ENCODE measurements at regions not wholly inside any gene's neighbourhood (a gene's known extent, or its start where the extent isn't known, plus 50 kb on each side); places are given as distances from the start of the nearest gene placed in this dataset.
A peak's percentile ranks its signal among the peaks of the same experiment; 100 is the strongest.

- no peak overlapping the region for H3K9ac ChIP-seq (ENCODE audit: insufficient read depth, low read length)
- H3K4me1 ChIP-seq (ENCODE audit: control insufficient read depth, extremely low read depth, insufficient read depth, low read length), result peaks cover 2% of the 10 kb centered on the region
- no peaks in the 10 kb centered on the region for H3K9me3 ChIP-seq (ENCODE audit: control insufficient read depth, insufficient read depth, low read depth, low read length)
- no peaks in the 10 kb centered on the region for H3K27me3 ChIP-seq (ENCODE audit: control insufficient read depth, insufficient read depth, low read length)
- H3K4me3 ChIP-seq (replicated peaks in 1 of 4; ENCODE audit: control extremely low read depth in 1 of 4, insufficient read depth in 1 of 4, low read depth in 3 of 4, low read length in 4 of 4), result no peak overlapping the region
- H3K4me2 ChIP-seq (ENCODE audit: extremely low read depth, insufficient read depth, low read length), result no peak overlapping the region
- H4K20me1 ChIP-seq (ENCODE audit: control insufficient read depth, extremely low read depth, insufficient read depth, low read length), result no peaks in the 10 kb centered on the region
- H3K36me3 ChIP-seq (ENCODE audit: control insufficient read depth, insufficient read depth, low read length), result no peaks in the 10 kb centered on the region
- TF ChIP-seq CTCF (conservative IDR thresholded peaks at IDR 0.05 in 1 of 2, IDR thresholded peaks at IDR 0.05 in 1 of 2; ENCODE audit: low read depth in 1 of 2, low read length in 2 of 2), result no peak
- no peak for TF ChIP-seq EZH2 (IDR thresholded peaks at IDR 0.05; ENCODE audit: low read length, missing control alignments)
- H3K79me2 ChIP-seq (ENCODE audit: control insufficient read depth, insufficient read depth, low read length), result no peaks in the 10 kb centered on the region
- H2AFZ ChIP-seq (ENCODE audit: low read length), result no peak overlapping the region
- H3K27ac ChIP-seq (ENCODE audit: insufficient read depth, low read length), result no peak overlapping the region
- peak in 1 of 2 donors; percentile 23 for DNase-seq (ENCODE audit: low read depth in 2 of 2)
Observed at GRCh38 chr2:158903711-158904405, 64.6 kb upstream of the TANC1 start.

GRCh38 chr2:158904627-158905177 is 63.7 kb upstream of the TANC1 start:
- Histone ChIP-seq H3K9me3 (ENCODE audit: control insufficient read depth, insufficient read depth, low read depth, low read length) (no peaks in the 10 kb centered on the region), H3K27ac (ENCODE audit: insufficient read depth, low read length) (no peak overlapping the region), H2AFZ (ENCODE audit: low read length) (no peak overlapping the region), H3K27me3 (ENCODE audit: control insufficient read depth, insufficient read depth, low read length) (no peaks in the 10 kb centered on the region), H3K4me1 (ENCODE audit: control insufficient read depth, extremely low read depth, insufficient read depth, low read length) (peaks cover 2% of the 10 kb centered on the region), H3K4me2 (ENCODE audit: extremely low read depth, insufficient read depth, low read length) (no peak overlapping the region), H4K20me1 (ENCODE audit: control insufficient read depth, extremely low read depth, insufficient read depth, low read length) (no peaks in the 10 kb centered on the region), H3K9ac (ENCODE audit: insufficient read depth, low read length) (no peak overlapping the region), H3K36me3 (ENCODE audit: control insufficient read depth, insufficient read depth, low read length) (no peaks in the 10 kb centered on the region), H3K4me3 (replicated peaks in 1 of 4; ENCODE audit: control extremely low read depth in 1 of 4, insufficient read depth in 1 of 4, low read depth in 3 of 4, low read length in 4 of 4) (no peak overlapping the region), H3K79me2 (ENCODE audit: control insufficient read depth, insufficient read depth, low read length) (no peaks in the 10 kb centered on the region)
- no peak for DNase-seq (ENCODE audit: low read depth in 2 of 2)
- TF ChIP-seq EZH2 (IDR thresholded peaks at IDR 0.05; ENCODE audit: low read length, missing control alignments) (no peak), CTCF (conservative IDR thresholded peaks at IDR 0.05 in 1 of 2, IDR thresholded peaks at IDR 0.05 in 1 of 2; ENCODE audit: low read depth in 1 of 2, low read length in 2 of 2) (no peak)

- Histone ChIP-seq H3K9ac (ENCODE audit: insufficient read depth, low read length) (no peak overlapping the region), H2AFZ (ENCODE audit: low read length) (no peak overlapping the region), H3K4me3 (replicated peaks in 1 of 4; ENCODE audit: control extremely low read depth in 1 of 4, insufficient read depth in 1 of 4, low read depth in 3 of 4, low read length in 4 of 4) (no peak overlapping the region), H3K4me1 (ENCODE audit: control insufficient read depth, extremely low read depth, insufficient read depth, low read length) (peaks cover 2% of the 10 kb centered on the region), H3K27ac (ENCODE audit: insufficient read depth, low read length) (no peak overlapping the region), H4K20me1 (ENCODE audit: control insufficient read depth, extremely low read depth, insufficient read depth, low read length) (no peaks in the 10 kb centered on the region), H3K4me2 (ENCODE audit: extremely low read depth, insufficient read depth, low read length) (no peak overlapping the region), H3K79me2 (ENCODE audit: control insufficient read depth, insufficient read depth, low read length) (no peaks in the 10 kb centered on the region), H3K9me3 (ENCODE audit: control insufficient read depth, insufficient read depth, low read depth, low read length) (no peaks in the 10 kb centered on the region), H3K36me3 (ENCODE audit: control insufficient read depth, insufficient read depth, low read length) (no peaks in the 10 kb centered on the region), H3K27me3 (ENCODE audit: control insufficient read depth, insufficient read depth, low read length) (no peaks in the 10 kb centered on the region)
- TF ChIP-seq EZH2 (IDR thresholded peaks at IDR 0.05; ENCODE audit: low read length, missing control alignments), result no peak
- no peak for TF ChIP-seq CTCF (conservative IDR thresholded peaks at IDR 0.05 in 1 of 2, IDR thresholded peaks at IDR 0.05 in 1 of 2; ENCODE audit: low read depth in 1 of 2, low read length in 2 of 2)
- DNase-seq (ENCODE audit: low read depth in 2 of 2), result no peak
Observed at GRCh38 chr2:158905341-158905740, 63.1 kb upstream of the TANC1 start.
